Endothelial cell of umbilical vein (primary cell): ENCODE measurements at regions not wholly inside any gene's neighbourhood (a gene's known extent, or its start where the extent isn't known, plus 50 kb on each side); places are given as distances from the start of the nearest gene placed in this dataset.

Experiments used
- BruUV-seq: library from RNA; stranded (reverse); fragments of 400-500 nt; replicated peaks from 2 replicates; lab custom pipeline; 2021; lab: Mats Ljungman, UMichigan
- CTCF ChIA-PET: fragments of 300-600, 350-600 bp; sonication (Branson Sonifier 250); formaldehyde crosslinking; loops from one replicate; lab custom pipeline; 2021; ENCODE audit warnings: antibody characterized with exemption, inconsistent platforms; lab: Charles Lee
- POLR2A ChIA-PET: fragments of 300-600, 350-600 bp; sonication (Branson Sonifier 250); formaldehyde crosslinking; loops from one replicate; lab custom pipeline; 2021; ENCODE audit warnings: antibody characterized with exemption, inconsistent platforms; lab: Charles Lee
- DNase-seq: peaks from one replicate; pipeline ENCODE4 v3.0.0-alpha.2; 2011; ENCODE audit warnings: low read depth, low spot score
- FAIRE-seq: peaks from 2 replicates; lab custom pipeline; 2011; peaks lifted over from hg19 to GRCh38; lab: Jason Lieb, UNC
- H2AFZ ChIP-seq: 2 replicates; pipeline ENCODE4 v1.6.0; 2012; ENCODE audit warnings: low read depth, low read length, control low read depth, inconsistent platforms
- H3K27ac ChIP-seq: 2 replicates; pipeline ENCODE4 v1.5.1; 2011; ENCODE audit warnings: low read depth, mild to moderate bottlenecking, control low read depth, low read length, moderate library complexity; ENCODE audit not compliant: insufficient read depth
- H3K27me3 ChIP-seq, 2 experiments: 2 replicates each; pipeline versions ENCODE4 v1.6.0 to v1.6.1; 2011; ENCODE audit warnings: low read length in 2 of 2, mixed read lengths in 1 of 2; ENCODE audit not compliant: control insufficient read depth in 2 of 2, insufficient read depth in 2 of 2
- H3K36me3 ChIP-seq, 2 experiments: 2 replicates in 1 of 2; 3 replicates in 1 of 2; pipeline ENCODE4 v1.5.1; 2011; ENCODE audit warnings: low read length in 2 of 2, mild to moderate bottlenecking in 1 of 2, moderate library complexity in 1 of 2; ENCODE audit not compliant: control insufficient read depth in 2 of 2, insufficient read depth in 2 of 2; ENCODE audit errors: extremely low read depth in 1 of 2
- H3K4me1 ChIP-seq: 3 replicates; pipeline ENCODE4 v1.5.1; 2011; ENCODE audit warnings: mild to moderate bottlenecking, low read length; ENCODE audit not compliant: control insufficient read depth, insufficient read depth; ENCODE audit errors: extremely low read depth
- H3K4me2 ChIP-seq: 2 replicates; pipeline ENCODE4 v1.6.1; 2011; ENCODE audit warnings: low read length, control low read depth, mixed read lengths; ENCODE audit not compliant: insufficient read depth
- H3K4me3 ChIP-seq, 3 experiments: fragments of 200-600 bp in 1 of 3; sonication (generic), shearing (Covaris generic) in 1 of 3; replicated peaks in 1 of 3; 2 replicates each; pipeline ENCODE4 v1.5.1; 2011 to 2016; ENCODE audit warnings: control low read depth in 3 of 3, low read length in 3 of 3, mild to moderate bottlenecking in 2 of 3, inconsistent platforms in 1 of 3, low read depth in 1 of 3, moderate library complexity in 1 of 3; ENCODE audit not compliant: insufficient read depth in 1 of 3
- H3K79me2 ChIP-seq: 2 replicates; pipeline ENCODE4 v1.6.0; 2012; ENCODE audit warnings: low read length, inconsistent platforms; ENCODE audit not compliant: control insufficient read depth, insufficient read depth
- H3K9ac ChIP-seq: replicated peaks from 2 replicates; pipeline ENCODE3; 2011; ENCODE audit warnings: low read length, control low read depth; ENCODE audit not compliant: insufficient read depth; ENCODE audit errors: extremely low read depth
- H3K9me1 ChIP-seq: replicated peaks from 3 replicates; pipeline ENCODE4 v1.6.0; 2011; ENCODE audit warnings: mild to moderate bottlenecking, low read length; ENCODE audit not compliant: control insufficient read depth, insufficient read depth; ENCODE audit errors: extremely low read depth
- H3K9me3 ChIP-seq: replicated peaks from 2 replicates; pipeline ENCODE4 v1.5.1; 2012; ENCODE audit warnings: low read length, inconsistent platforms; ENCODE audit not compliant: control insufficient read depth, insufficient read depth
- H4K20me1 ChIP-seq: replicated peaks from 2 replicates; pipeline ENCODE3; 2011; ENCODE audit warnings: mild to moderate bottlenecking, low read length; ENCODE audit not compliant: control insufficient read depth, insufficient read depth; ENCODE audit errors: extremely low read depth
- EZH2 ChIP-seq: IDR thresholded peaks from 2 replicates; pipeline ENCODE4 v1.6.1; 2012; ENCODE audit warnings: borderline replicate concordance, low read depth, mild to moderate bottlenecking, moderate library complexity, low read length, inconsistent platforms; ENCODE audit not compliant: severe bottlenecking
- FOS ChIP-seq: IDR thresholded peaks from 2 replicates; pipeline ENCODE4 v1.6.1; 2011; ENCODE audit warnings: mild to moderate bottlenecking, low read length, moderate library complexity, borderline replicate concordance; ENCODE audit not compliant: insufficient read depth
- GATA2 ChIP-seq: IDR thresholded peaks from 2 replicates; pipeline ENCODE4 v1.7.0; 2011; ENCODE audit warnings: low read depth, mild to moderate bottlenecking, moderate library complexity, mixed read lengths, low read length; ENCODE audit not compliant: insufficient read length, insufficient read depth
- JUN ChIP-seq: IDR thresholded peaks from 2 replicates; pipeline ENCODE4 v1.6.1; 2011; ENCODE audit warnings: borderline replicate concordance, low read depth; ENCODE audit not compliant: insufficient read length, insufficient read depth
- MAX ChIP-seq: IDR thresholded peaks from 2 replicates; pipeline ENCODE4 v1.6.1; 2011; ENCODE audit not compliant: insufficient read depth, insufficient read length
- MYC ChIP-seq: IDR thresholded peaks from one replicate; pipeline ENCODE4 v1.6.1; 2011; ENCODE audit warnings: mild to moderate bottlenecking, low read depth, low read length
- POLR2A ChIP-seq: IDR thresholded peaks from 2 replicates; pipeline ENCODE4 v1.6.1; 2012; ENCODE audit warnings: low read depth, mild to moderate bottlenecking, control low read depth, low read length
- POLR2AphosphoS5 ChIP-seq: IDR thresholded peaks from 2 replicates; pipeline ENCODE4 v1.6.1; 2012; ENCODE audit warnings: low read depth, mild to moderate bottlenecking, control low read depth, low read length, moderate library complexity; ENCODE audit not compliant: insufficient read depth
- dilution Hi-C: fragments of 300-500 bp; cut with MboI; formaldehyde crosslinking; loops from one replicate; pipeline ENCODE4 v1.15.0; 2019; ENCODE audit warnings: low sequenced_read_pairs; ENCODE audit not compliant: extremely low pct_ligation_motif_present
- intact Hi-C: fragments of 100-400 bp; cut with micrococcal nuclease; formaldehyde crosslinking; loops from one replicate; pipeline ENCODE4 v1.10.0; 2022
- TF ChIP-seq, protein P1 (sequence below), 2 donors: IDR thresholded peaks; 1 replicate in 1 of 2; 2 replicates in 1 of 2; pipeline ENCODE4 v1.5.1; 2011; ENCODE audit warnings: low read length in 2 of 2, mild to moderate bottlenecking in 2 of 2, moderate library complexity in 2 of 2, control low read depth in 1 of 2, inconsistent platforms in 1 of 2, low read depth in 1 of 2; ENCODE audit not compliant: insufficient read depth in 1 of 2; ENCODE audit errors: extremely low read depth in 1 of 2

DNA sequence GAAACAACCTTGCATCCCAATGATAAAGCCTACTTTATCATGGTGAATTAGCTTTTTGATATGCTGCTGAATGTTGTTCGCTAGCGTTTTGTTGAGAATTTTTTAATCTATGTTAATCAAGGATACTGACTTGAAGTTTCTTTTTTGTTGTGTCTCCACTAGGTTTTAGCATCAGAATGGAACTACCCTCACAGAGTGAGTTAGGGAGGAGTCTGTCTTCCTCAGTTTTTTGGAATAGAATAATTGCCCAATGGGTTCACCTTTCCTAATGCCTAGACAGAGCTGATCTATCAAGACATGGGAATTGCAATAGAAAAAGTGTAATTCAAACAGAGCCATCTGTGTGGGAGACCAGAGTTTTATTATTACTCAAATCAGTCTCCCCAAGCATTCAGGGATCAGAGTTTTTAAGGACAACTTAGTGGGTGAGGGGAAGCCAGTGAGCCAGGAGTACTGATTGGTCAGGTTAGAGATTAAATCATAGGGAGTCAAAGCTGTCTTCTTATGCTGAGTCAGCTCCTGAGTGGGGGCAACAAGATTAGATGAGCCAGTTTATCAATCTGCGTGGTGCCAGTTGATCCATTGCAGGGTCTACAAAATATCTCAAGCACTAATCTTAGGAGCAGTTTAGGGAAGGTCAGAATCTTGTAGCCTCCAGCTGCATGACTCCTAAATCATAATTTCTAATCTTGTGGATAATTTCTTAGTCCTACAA is 237.4 kb upstream of the PPP2R3A start:
- H3K4me3 ChIP-seq, result no peak overlapping the region
- POLR2A ChIA-PET, result no interaction called here
- H3K79me2 ChIP-seq, result no peaks in the 10 kb centered on the region
- intact Hi-C loops (no loop called here), dilution Hi-C loops (no loop called here)
- no peaks in the 10 kb centered on the region for H3K9me3 ChIP-seq
- H3K36me3 ChIP-seq, result no peaks in the 10 kb centered on the region
- BruUV-seq, result no TSS peak
- no peaks in the 10 kb centered on the region for H3K27me3 ChIP-seq
- H3K9ac ChIP-seq, result no peak overlapping the region
- H2AFZ ChIP-seq, result no peak overlapping the region
- DNase-seq (no peak), FAIRE-seq (no peak)
- TF ChIP-seq, protein P1, sequence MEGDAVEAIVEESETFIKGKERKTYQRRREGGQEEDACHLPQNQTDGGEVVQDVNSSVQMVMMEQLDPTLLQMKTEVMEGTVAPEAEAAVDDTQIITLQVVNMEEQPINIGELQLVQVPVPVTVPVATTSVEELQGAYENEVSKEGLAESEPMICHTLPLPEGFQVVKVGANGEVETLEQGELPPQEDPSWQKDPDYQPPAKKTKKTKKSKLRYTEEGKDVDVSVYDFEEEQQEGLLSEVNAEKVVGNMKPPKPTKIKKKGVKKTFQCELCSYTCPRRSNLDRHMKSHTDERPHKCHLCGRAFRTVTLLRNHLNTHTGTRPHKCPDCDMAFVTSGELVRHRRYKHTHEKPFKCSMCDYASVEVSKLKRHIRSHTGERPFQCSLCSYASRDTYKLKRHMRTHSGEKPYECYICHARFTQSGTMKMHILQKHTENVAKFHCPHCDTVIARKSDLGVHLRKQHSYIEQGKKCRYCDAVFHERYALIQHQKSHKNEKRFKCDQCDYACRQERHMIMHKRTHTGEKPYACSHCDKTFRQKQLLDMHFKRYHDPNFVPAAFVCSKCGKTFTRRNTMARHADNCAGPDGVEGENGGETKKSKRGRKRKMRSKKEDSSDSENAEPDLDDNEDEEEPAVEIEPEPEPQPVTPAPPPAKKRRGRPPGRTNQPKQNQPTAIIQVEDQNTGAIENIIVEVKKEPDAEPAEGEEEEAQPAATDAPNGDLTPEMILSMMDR (IDR thresholded peaks at IDR 0.05; ENCODE audit: extremely low read depth in 1 of 2, insufficient read depth in 1 of 2, low read depth in 1 of 2, low read length in 2 of 2), result no peak
- TF ChIP-seq EZH2 (no peak), POLR2AphosphoS5 (no peak), GATA2 (no peak), JUN (no peak), MYC (no peak), POLR2A (no peak), MAX (no peak), FOS (no peak)
- CTCF ChIA-PET, result no interaction called here
- no peak overlapping the region for H3K4me2 ChIP-seq
- no peaks in the 10 kb centered on the region for H4K20me1 ChIP-seq
- no peaks in the 10 kb centered on the region for H3K4me1 ChIP-seq
- no peaks in the 10 kb centered on the region for H3K9me1 ChIP-seq
- H3K27ac ChIP-seq, result no peak overlapping the region
